Activated naive CD8-positive, alpha-beta T cell treated with anti-CD3 and anti-CD28 coated beads, Interleukin-2, amount 50 U/mL, for 24 hours (primary cell): ENCODE measurements at regions not wholly inside any gene's neighbourhood (a gene's known extent, or its start where the extent isn't known, plus 50 kb on each side); places are given as distances from the start of the nearest gene placed in this dataset.
"Not testable (repeated sequence)": the region's sequence is repeated elsewhere in the genome, so short reads cannot be mapped to it uniquely, and the experiment has no call there.

Experiments
- ATAC-seq: fragments of 150-1000 bp; cut with Tn5 transposase; one replicate; pipeline ENCODE4 v1.10.0; 2021
- DNase-seq: peaks from one replicate; pipeline ENCODE4 v3.0.0; 2021
- H3K27ac Mint-ChIP-seq: one replicate; pipeline ENCODE4 v1.8.0; 2021; ENCODE audit warnings: mild to moderate bottlenecking, mixed read lengths
- H3K27me3 Mint-ChIP-seq: one replicate; pipeline ENCODE4 v1.8.0; 2021; ENCODE audit warnings: mixed read lengths
- H3K36me3 Mint-ChIP-seq: one replicate; pipeline ENCODE4 v1.8.0; 2021; ENCODE audit warnings: low read depth, mixed read lengths
- H3K4me1 Mint-ChIP-seq: one replicate; pipeline ENCODE4 v1.8.0; 2021; ENCODE audit warnings: mixed read lengths
- H3K4me3 Mint-ChIP-seq: one replicate; pipeline ENCODE4 v1.8.0; 2021; ENCODE audit warnings: mild to moderate bottlenecking, moderate library complexity, mixed read lengths
- H3K9me3 Mint-ChIP-seq: one replicate; pipeline ENCODE4 v1.8.0; 2021; ENCODE audit warnings: mixed read lengths

- not testable (repeated sequence) for H3K27me3 Mint-ChIP-seq, H3K4me1 Mint-ChIP-seq, H3K36me3 Mint-ChIP-seq, H3K4me3 Mint-ChIP-seq, DNase-seq, ATAC-seq, H3K27ac Mint-ChIP-seq
- H3K9me3 Mint-ChIP-seq: peaks cover 20% of the 10 kb centered on the region
Measured at GRCh38 chr5:144594234-144594633, 423.6 kb downstream of the KCTD16 start.

GRCh38 chr5:144585681-144586080 is 415.0 kb downstream of the KCTD16 start:
- ATAC-seq: no peak
- DNase-seq: no peak
- Mint-ChIP-seq H3K4me3 (no peak overlapping the region), H3K9me3 (peaks cover 8% of the 10 kb centered on the region), H3K27me3 (no peaks in the 10 kb centered on the region), H3K4me1 (no peaks in the 10 kb centered on the region), H3K27ac (no peak overlapping the region), H3K36me3 (no peaks in the 10 kb centered on the region)

- Mint-ChIP-seq H3K4me1 (no peaks in the 10 kb centered on the region), H3K4me3 (no peak overlapping the region), H3K27me3 (no peaks in the 10 kb centered on the region), H3K36me3 (no peaks in the 10 kb centered on the region), H3K9me3 (peaks cover 8% of the 10 kb centered on the region), H3K27ac (no peak overlapping the region)
- ATAC-seq (no peak), DNase-seq (no peak)
Measured at GRCh38 chr5:144583541-144584449, 413.1 kb downstream of the KCTD16 start.

GRCh38 chr5:144582066-144582465 is 411.4 kb downstream of the KCTD16 start:
- DNase-seq: no peak
- no peak for ATAC-seq
- Mint-ChIP-seq H3K4me1 (no peaks in the 10 kb centered on the region), H3K27ac (no peak overlapping the region), H3K36me3 (no peaks in the 10 kb centered on the region), H3K27me3 (no peaks in the 10 kb centered on the region), H3K4me3 (no peak overlapping the region), H3K9me3 (peaks cover 4% of the 10 kb centered on the region)

- no peaks in the 10 kb centered on the region for H3K36me3 Mint-ChIP-seq
- no peaks in the 10 kb centered on the region for H3K27me3 Mint-ChIP-seq
- DNase-seq: no peak
- no peak overlapping the region for H3K27ac Mint-ChIP-seq
- ATAC-seq: no peak
- peaks cover 4% of the 10 kb centered on the region for H3K9me3 Mint-ChIP-seq
- H3K4me1 Mint-ChIP-seq: no peaks in the 10 kb centered on the region
- no peak overlapping the region for H3K4me3 Mint-ChIP-seq
Measured at GRCh38 chr5:144581044-144581443, 410.4 kb downstream of the KCTD16 start.

- Mint-ChIP-seq H3K9me3 (peaks cover 7% of the 10 kb centered on the region), H3K27me3 (no peaks in the 10 kb centered on the region), H3K36me3 (no peaks in the 10 kb centered on the region), H3K4me3 (no peak overlapping the region), H3K27ac (no peak overlapping the region), H3K4me1 (no peaks in the 10 kb centered on the region)
- DNase-seq (no peak), ATAC-seq (no peak)
Measured at GRCh38 chr5:144577676-144578075, 407.0 kb downstream of the KCTD16 start.

- DNase-seq (no peak), ATAC-seq (no peak)
- Mint-ChIP-seq H3K4me1 (no peaks in the 10 kb centered on the region), H3K4me3 (no peak overlapping the region), H3K36me3 (no peaks in the 10 kb centered on the region), H3K27ac (no peak overlapping the region), H3K9me3 (peaks cover 7% of the 10 kb centered on the region), H3K27me3 (no peaks in the 10 kb centered on the region)
Measured at GRCh38 chr5:144575736-144576135, 405.1 kb downstream of the KCTD16 start.

GRCh38 chr5:144567421-144567780 is 396.7 kb downstream of the KCTD16 start:
- Mint-ChIP-seq H3K4me1 (no peaks in the 10 kb centered on the region), H3K27ac (no peak overlapping the region), H3K27me3 (no peaks in the 10 kb centered on the region), H3K9me3 (peaks cover 14% of the 10 kb centered on the region), H3K4me3 (no peak overlapping the region), H3K36me3 (no peaks in the 10 kb centered on the region)
- ATAC-seq (no peak), DNase-seq (no peak)

GRCh38 chr5:144566747-144567420 is 396.2 kb downstream of the KCTD16 start:
- no peaks in the 10 kb centered on the region for H3K27me3 Mint-ChIP-seq
- H3K4me1 Mint-ChIP-seq: no peaks in the 10 kb centered on the region
- H3K9me3 Mint-ChIP-seq: peaks cover 14% of the 10 kb centered on the region
- no peak overlapping the region for H3K4me3 Mint-ChIP-seq
- H3K36me3 Mint-ChIP-seq: no peaks in the 10 kb centered on the region
- ATAC-seq (no peak), DNase-seq (no peak)
- no peak overlapping the region for H3K27ac Mint-ChIP-seq

GRCh38 chr5:144549580-144549979 is 378.9 kb downstream of the KCTD16 start:
- H3K36me3 Mint-ChIP-seq: no peaks in the 10 kb centered on the region
- no peak overlapping the region for H3K4me3 Mint-ChIP-seq
- H3K9me3 Mint-ChIP-seq: peaks cover 6% of the 10 kb centered on the region
- H3K27ac Mint-ChIP-seq: no peak overlapping the region
- ATAC-seq: no peak
- no peaks in the 10 kb centered on the region for H3K27me3 Mint-ChIP-seq
- no peaks in the 10 kb centered on the region for H3K4me1 Mint-ChIP-seq
- DNase-seq: no peak

GRCh38 chr5:144548936-144549335 is 378.3 kb downstream of the KCTD16 start:
- Mint-ChIP-seq H3K27me3 (no peaks in the 10 kb centered on the region), H3K4me1 (no peaks in the 10 kb centered on the region), H3K4me3 (no peak overlapping the region), H3K36me3 (no peaks in the 10 kb centered on the region), H3K27ac (no peak overlapping the region), H3K9me3 (peaks cover 6% of the 10 kb centered on the region)
- ATAC-seq (no peak), DNase-seq (no peak)

GRCh38 chr5:144547098-144547499 is 376.4 kb downstream of the KCTD16 start:
- peaks cover 6% of the 10 kb centered on the region for H3K9me3 Mint-ChIP-seq
- DNase-seq (no peak), ATAC-seq (no peak)
- H3K4me3 Mint-ChIP-seq: no peak overlapping the region
- H3K4me1 Mint-ChIP-seq: no peaks in the 10 kb centered on the region
- no peak overlapping the region for H3K27ac Mint-ChIP-seq
- no peaks in the 10 kb centered on the region for H3K36me3 Mint-ChIP-seq
- H3K27me3 Mint-ChIP-seq: no peaks in the 10 kb centered on the region

- Mint-ChIP-seq H3K4me3 (no peak overlapping the region), H3K27me3 (no peaks in the 10 kb centered on the region), H3K36me3 (no peaks in the 10 kb centered on the region), H3K4me1 (no peaks in the 10 kb centered on the region), H3K27ac (no peak overlapping the region), H3K9me3 (peaks cover 12% of the 10 kb centered on the region)
- DNase-seq: no peak
- no peak for ATAC-seq
Measured at GRCh38 chr5:144538845-144539244, 368.2 kb downstream of the KCTD16 start.
